ENCODE measurements at regions not wholly inside any gene's neighbourhood (a gene's known extent, or its start where the extent isn't known, plus 50 kb on each side); places are given as distances from the start of the nearest gene placed in this dataset.

- H3K79me2 ChIP-seq (ENCODE audit: insufficient read depth, low read length) = no peaks in the 10 kb centered on the region
- Mint-ChIP-seq H3K27me3 (ENCODE audit: low read depth) (peaks cover 4% of the 10 kb centered on the region; the same call in 1 of the 2 replicates), H3K4me3 (no peak overlapping the region), H3K36me3 (ENCODE audit: insufficient read depth in 1 of 3, low read depth in 3 of 3) (peaks cover 0 to 3% (median 0%) of the 10 kb centered on the region in 3 experiments; a peak in 2 of 7 replicates), H3K4me1 (no peaks in the 10 kb centered on the region), H3K27ac (no peak overlapping the region), H3K9me3 (peaks cover under 1 to 3% of the 10 kb centered on the region in 2 experiments; a peak in 3 of 5 replicates)
- no peak overlapping the region for H3K27ac ChIP-seq (ENCODE audit: insufficient read length, low read depth, low read length)
- no peak overlapping the region for H3K14ac ChIP-seq (ENCODE audit: insufficient read depth, low read length)
- no peak overlapping the region for H2BK12ac ChIP-seq (ENCODE audit: insufficient read length, low read depth, low read length)
- no peak overlapping the region for H3K9ac ChIP-seq (ENCODE audit: extremely low read depth, insufficient read length, low read length)
- no peak overlapping the region for H2BK120ac ChIP-seq (ENCODE audit: low read depth, low read length, poor library complexity, severe bottlenecking)
- no peak overlapping the region for H3K4ac ChIP-seq (ENCODE audit: low read depth, low read length)
- H2BK5ac ChIP-seq (ENCODE audit: insufficient read length, low read length) = no peak overlapping the region
- no peaks in the 10 kb centered on the region for H3K23me2 ChIP-seq (ENCODE audit: insufficient read length, low read depth, low read length, poor library complexity, severe bottlenecking)
- H2AFZ ChIP-seq (ENCODE audit: low read length) = no peak overlapping the region
- H3K18ac ChIP-seq (ENCODE audit: insufficient read length, low read depth, low read length) = no peak overlapping the region
- H2BK20ac ChIP-seq (ENCODE audit: low read depth, low read length, poor library complexity, severe bottlenecking) = no peak overlapping the region
- H3K27me3 ChIP-seq (ENCODE audit: insufficient read depth, low read length) = no peaks in the 10 kb centered on the region; the same call in 1 of the 2 replicates
- no peak overlapping the region for H3K23ac ChIP-seq (ENCODE audit: insufficient read length, low read depth, low read length)
- no peak overlapping the region for H3K56ac ChIP-seq (ENCODE audit: insufficient read length, low read depth, low read length)
- H3K4me2 ChIP-seq (ENCODE audit: insufficient read depth, insufficient read length, low read length) = no peak overlapping the region
- H4K20me1 ChIP-seq (ENCODE audit: control insufficient read depth, insufficient read depth, insufficient read length) = no peaks in the 10 kb centered on the region
- no CpG with 5 or more reads among the region's 3 CpGs for WGBS (ENCODE audit: extremely low coverage, insufficient read length, low lambda C conversion rate)
- no peaks in the 10 kb centered on the region for H3K4me1 ChIP-seq (ENCODE audit: insufficient read depth, low read length)
- TF ChIP-seq CTCF (conservative IDR thresholded peaks at IDR 0.05) = no peak
- no peak overlapping the region for H3T11ph ChIP-seq (ENCODE audit: low read length)
- no peak overlapping the region for H2AK5ac ChIP-seq (ENCODE audit: insufficient read length, low read length)
- no peak overlapping the region for H4K91ac ChIP-seq (ENCODE audit: insufficient read length, low read depth, low read length)
- no peaks in the 10 kb centered on the region for H3K9me3 ChIP-seq (ENCODE audit: control insufficient read depth, low read depth, low read length)
- no peak for DNase-seq
- H3K79me1 ChIP-seq (ENCODE audit: insufficient read depth, low read depth, low read length, poor library complexity, severe bottlenecking) = no peaks in the 10 kb centered on the region
- H2BK15ac ChIP-seq (ENCODE audit: low read depth, low read length) = no peak overlapping the region
- no peak overlapping the region for H4K8ac ChIP-seq (replicated peaks; ENCODE audit: insufficient read length, low read depth, low read length)
- H4K5ac ChIP-seq (ENCODE audit: insufficient read length, low read depth, low read length) = no peak overlapping the region
These were observed 91.9 kb upstream of the CXCR4 start for GRCh38 chr2:136209561-136210454.
